ENCODE measurements at regions not wholly inside any gene's neighbourhood (a gene's known extent, or its start where the extent isn't known, plus 50 kb on each side); places are given as distances from the start of the nearest gene placed in this dataset.

DNA sequence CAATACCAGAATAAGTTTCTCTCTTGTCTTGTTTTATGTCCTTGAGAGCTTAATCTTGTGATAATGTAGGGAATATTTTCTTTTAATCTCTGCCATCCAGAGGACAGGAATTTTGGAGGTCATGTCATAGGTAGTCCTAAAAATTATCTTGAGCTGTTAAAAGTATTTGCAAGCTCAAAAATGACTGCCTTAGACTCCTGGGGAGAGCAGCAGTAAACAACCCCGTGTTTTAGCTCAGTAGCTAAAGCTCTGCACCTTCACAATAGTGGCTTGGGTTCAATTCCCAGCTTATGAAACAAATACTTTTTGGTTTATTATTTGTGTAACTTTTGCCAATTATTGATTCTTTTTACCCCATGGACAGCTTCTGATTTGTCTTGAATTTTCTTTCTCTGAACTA is 99.4 kb upstream of the OLFM3 start:
- no peaks in the 10 kb centered on the region for H3K4me1 ChIP-seq (replicated peaks in 1 of 2)
- 0 to 93% (median 45%) methylated on average over 1 of the region's 1 CpG; no CpG with 5 or more reads in 3 of the 10 experiments for WGBS, 10 experiments
- in situ Hi-C loops (cut with MboI; ENCODE audit: low pct_unique_long_range_greater_than_20kb in 2 of 9, low sequenced_read_pairs in 9 of 9, unreplicated experiment in 9 of 9), result no loop called here
- no peak for ATAC-seq (replicated peaks in 6 of 8)
- no peak overlapping the region for H3K27ac ChIP-seq
- no peak overlapping the region for H3K4me3 ChIP-seq

DNA sequence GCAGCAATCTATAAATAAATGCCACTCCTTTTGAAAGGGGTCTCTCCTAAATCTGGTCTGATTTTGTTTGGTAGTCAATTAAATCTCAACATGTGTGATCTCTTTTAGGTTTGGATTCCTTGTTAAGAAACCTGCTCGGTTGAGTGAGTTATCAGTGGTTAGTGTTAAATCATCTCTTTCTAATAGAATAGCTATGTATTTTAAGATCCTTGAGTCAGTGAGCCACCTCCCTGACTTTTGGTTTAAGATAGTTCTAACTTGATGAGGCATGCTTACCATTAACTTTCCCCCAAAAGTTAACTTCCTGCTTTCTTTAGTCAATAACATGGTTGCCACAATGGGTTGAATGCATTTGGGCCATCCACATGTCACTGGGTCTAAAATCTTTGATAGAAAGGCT is 93.1 kb upstream of the OLFM3 start:
- no peak for ATAC-seq (replicated peaks in 6 of 8)
- Histone ChIP-seq H3K27ac (no peak overlapping the region), H3K4me1 (replicated peaks in 1 of 2) (no peaks in the 10 kb centered on the region), H3K4me3 (no peak overlapping the region)
- in situ Hi-C loops (cut with MboI; ENCODE audit: low pct_unique_long_range_greater_than_20kb in 2 of 9, low sequenced_read_pairs in 9 of 9, unreplicated experiment in 9 of 9), result no loop called here
- 0 to 100% (median 25%) methylated on average over 1 of the region's 1 CpG; no CpG with 5 or more reads in 3 of the 10 experiments for WGBS, 10 experiments

DNA sequence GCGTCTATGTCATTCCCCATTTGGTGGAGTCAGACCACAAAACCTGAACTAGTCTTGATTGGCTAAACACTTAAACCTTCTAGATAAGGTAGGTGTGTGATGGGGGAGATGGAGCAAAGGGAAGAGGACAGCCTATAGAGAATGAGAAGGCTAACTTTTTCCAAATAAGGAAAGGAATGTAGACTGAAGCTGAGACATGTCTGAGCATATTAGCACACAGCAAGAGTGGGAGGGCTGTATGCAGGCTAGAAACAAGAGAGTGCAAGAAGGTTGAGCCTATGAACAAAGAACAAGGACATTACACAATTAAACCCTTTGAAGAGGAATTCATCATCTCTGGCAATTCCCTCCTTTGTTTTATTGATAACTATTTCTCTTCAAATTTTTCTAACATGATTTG is 89.2 kb upstream of the OLFM3 start:
- Histone ChIP-seq H3K4me3 (no peak overlapping the region), H3K27ac (no peak overlapping the region), H3K4me1 (replicated peaks in 1 of 2) (peaks cover 0 to 8% of the 10 kb centered on the region in 2 donors)
- 0 to 100% (median 100%) methylated on average over 1 of the region's 1 CpG; no CpG with 5 or more reads in 4 of the 10 experiments for WGBS, 10 experiments
- ATAC-seq (replicated peaks in 6 of 8), result peak in 1 of 8 experiments; percentile 41
- in situ Hi-C loops (cut with MboI; ENCODE audit: low pct_unique_long_range_greater_than_20kb in 2 of 9, low sequenced_read_pairs in 9 of 9, unreplicated experiment in 9 of 9), result no loop called here

DNA sequence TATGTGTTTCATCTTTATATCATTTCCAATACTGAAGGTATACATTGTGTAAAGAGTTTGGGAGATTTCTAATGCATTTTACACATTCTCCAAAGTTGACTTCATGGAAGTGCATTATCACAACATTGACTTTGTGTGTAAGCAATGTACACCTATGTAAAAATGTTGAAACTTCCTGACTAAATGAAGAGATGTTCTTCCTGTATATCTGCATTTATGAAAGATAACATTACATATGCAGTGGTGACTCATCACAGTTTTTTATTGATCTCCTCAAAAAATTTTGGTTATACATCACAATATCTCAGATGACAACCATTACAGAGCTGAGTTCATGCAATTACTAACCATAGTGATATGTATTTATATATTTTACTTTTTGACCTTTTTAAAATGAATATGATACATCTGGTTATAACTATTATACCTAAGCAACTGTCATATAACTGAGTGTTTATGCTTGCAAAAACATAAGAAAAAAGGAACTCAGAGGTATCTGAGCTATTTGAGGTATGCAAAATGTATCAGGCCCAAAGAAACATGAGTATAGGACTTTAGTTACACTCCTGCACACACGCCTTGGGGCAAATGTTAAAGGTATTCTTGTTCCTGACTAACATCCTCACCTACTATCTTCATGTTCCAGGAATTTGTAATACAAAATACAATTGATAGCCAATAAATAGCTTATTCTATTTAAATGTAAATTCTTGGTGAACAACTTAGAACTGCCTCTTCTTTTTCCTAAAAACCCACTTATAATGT is 88.2 kb upstream of the OLFM3 start:
- Histone ChIP-seq H3K27ac (no peak overlapping the region), H3K4me3 (no peak overlapping the region), H3K4me1 (replicated peaks in 1 of 2) (peaks cover 0 to 8% of the 10 kb centered on the region in 2 donors)
- in situ Hi-C loops (cut with MboI; ENCODE audit: low pct_unique_long_range_greater_than_20kb in 2 of 9, low sequenced_read_pairs in 9 of 9, unreplicated experiment in 9 of 9), result no loop called here
- ATAC-seq (replicated peaks in 6 of 8), result no peak
- WGBS, 10 experiments, result 0 to 100% (median 59%) methylated on average over 1 of the region's 1 CpG; no CpG with 5 or more reads in 2 of the 10 experiments

DNA sequence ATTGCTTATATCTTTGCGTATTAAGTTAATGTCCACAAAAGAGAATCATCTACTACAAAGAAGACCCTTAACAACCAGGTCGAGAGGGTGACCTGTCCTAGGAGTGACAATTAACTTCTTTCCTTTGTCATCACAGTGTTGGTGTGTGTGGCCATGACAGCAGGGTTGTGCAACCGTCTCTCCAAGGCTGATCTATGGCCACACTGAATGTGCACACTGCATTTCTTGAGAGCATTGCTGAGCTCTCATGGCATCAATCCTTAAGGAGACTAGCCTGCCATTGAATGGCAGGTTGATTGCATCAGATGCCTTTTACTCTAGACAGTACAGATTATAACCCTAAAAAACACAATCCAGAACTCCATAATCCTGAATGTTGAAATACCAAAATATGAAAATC is 86.5 kb upstream of the OLFM3 start:
- Histone ChIP-seq H3K27ac (no peak overlapping the region), H3K4me3 (no peak overlapping the region), H3K4me1 (replicated peaks in 1 of 2) (peaks cover 0 to 8% of the 10 kb centered on the region in 2 donors)
- 0 to 86% (median 40%) methylated on average over 1 to 3 of the region's 3 CpGs; no CpG with 5 or more reads in 2 of the 10 experiments for WGBS, 10 experiments
- in situ Hi-C loops (cut with MboI; ENCODE audit: low pct_unique_long_range_greater_than_20kb in 2 of 9, low sequenced_read_pairs in 9 of 9, unreplicated experiment in 9 of 9), result no loop called here
- ATAC-seq (replicated peaks in 6 of 8), result peak in 5 of 8 experiments; percentile 77 to 96 (median 85)

DNA sequence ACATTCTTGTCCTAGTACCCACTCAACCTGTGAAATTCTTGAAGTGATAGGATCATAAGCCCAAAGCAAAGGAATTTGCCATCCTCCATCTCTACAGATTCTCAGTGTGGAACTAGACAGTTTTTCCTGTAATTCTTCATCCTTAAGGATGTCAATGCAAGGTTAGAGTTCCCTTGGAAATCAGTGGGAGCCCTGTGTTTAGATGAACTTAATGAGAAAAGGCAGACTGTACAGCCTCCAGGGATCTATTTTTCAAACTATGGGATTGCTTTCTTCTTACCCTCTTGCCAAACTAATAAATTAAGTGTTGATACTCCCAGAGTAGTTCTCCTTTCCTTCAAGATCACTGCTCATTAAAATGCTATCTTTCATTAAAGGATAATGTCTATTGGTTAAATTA is 78.1 kb upstream of the OLFM3 start:
- in situ Hi-C loops (cut with MboI; ENCODE audit: low pct_unique_long_range_greater_than_20kb in 2 of 9, low sequenced_read_pairs in 9 of 9, unreplicated experiment in 9 of 9), result no loop called here
- peak in 4 of 8 experiments; percentile 34 to 94 (median 92) for ATAC-seq (replicated peaks in 6 of 8)
- H3K27ac ChIP-seq, result no peak overlapping the region
- H3K4me1 ChIP-seq (replicated peaks in 1 of 2), result peaks cover 0 to 14% of the 10 kb centered on the region in 2 donors
- H3K4me3 ChIP-seq, result no peak overlapping the region

DNA sequence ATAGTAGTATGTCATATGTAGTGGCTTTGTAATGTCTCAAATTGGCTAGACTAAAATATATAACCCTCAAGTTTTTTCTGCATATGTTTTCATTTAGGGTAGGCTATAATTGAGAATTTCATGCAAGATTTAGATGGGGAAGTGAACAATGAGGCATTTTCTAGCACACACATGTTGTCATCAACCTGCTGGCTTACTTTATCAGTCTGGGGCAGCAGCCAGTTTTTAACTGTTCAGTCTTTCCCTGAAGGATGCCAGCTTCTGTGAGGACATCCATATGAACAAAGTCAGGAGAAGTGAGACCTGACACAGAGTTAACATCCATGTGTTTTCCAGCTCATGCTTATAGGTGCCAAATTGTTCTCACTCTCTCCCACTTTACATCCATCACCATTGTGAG is 74.7 kb upstream of the OLFM3 start:
- H3K4me3 ChIP-seq, result no peak overlapping the region
- H3K4me1 ChIP-seq (replicated peaks in 1 of 2), result peaks cover 0 to 14% of the 10 kb centered on the region in 2 donors
- no peak overlapping the region for H3K27ac ChIP-seq
- in situ Hi-C loops (cut with MboI; ENCODE audit: low pct_unique_long_range_greater_than_20kb in 2 of 9, low sequenced_read_pairs in 9 of 9, unreplicated experiment in 9 of 9), result no loop called here
- no peak for ATAC-seq (replicated peaks in 6 of 8)

DNA sequence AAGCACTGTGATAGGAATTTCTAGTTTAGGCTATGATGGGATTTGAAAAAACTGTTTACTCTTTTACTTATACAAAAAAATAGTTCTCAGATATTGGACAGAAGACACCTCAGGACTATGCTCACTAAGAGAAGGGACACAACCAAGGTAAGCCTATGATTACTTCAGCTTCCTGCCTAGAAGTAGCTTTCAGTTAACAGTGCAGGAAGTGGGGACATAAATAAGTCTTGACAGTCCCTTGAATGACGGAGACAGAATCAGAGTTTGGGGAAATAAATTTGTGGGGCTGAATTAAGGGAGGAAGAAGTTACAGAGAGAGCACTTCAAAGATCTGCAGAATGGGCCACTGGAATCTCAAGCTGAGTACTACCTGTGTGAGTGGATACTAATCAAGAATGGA is 53.8 kb upstream of the OLFM3 start:
- in situ Hi-C loops (cut with MboI; ENCODE audit: low pct_unique_long_range_greater_than_20kb in 2 of 9, low sequenced_read_pairs in 9 of 9, unreplicated experiment in 9 of 9), result no loop called here
- no peak overlapping the region for H3K4me3 ChIP-seq
- no peak overlapping the region for H3K27ac ChIP-seq
- WGBS, 10 experiments, result 0 to 92% (median 75%) methylated on average over 1 of the region's 1 CpG; no CpG with 5 or more reads in 1 of the 10 experiments
- H3K4me1 ChIP-seq (replicated peaks in 1 of 2), result no peaks in the 10 kb centered on the region
- ATAC-seq (replicated peaks in 6 of 8), result no peak

DNA sequence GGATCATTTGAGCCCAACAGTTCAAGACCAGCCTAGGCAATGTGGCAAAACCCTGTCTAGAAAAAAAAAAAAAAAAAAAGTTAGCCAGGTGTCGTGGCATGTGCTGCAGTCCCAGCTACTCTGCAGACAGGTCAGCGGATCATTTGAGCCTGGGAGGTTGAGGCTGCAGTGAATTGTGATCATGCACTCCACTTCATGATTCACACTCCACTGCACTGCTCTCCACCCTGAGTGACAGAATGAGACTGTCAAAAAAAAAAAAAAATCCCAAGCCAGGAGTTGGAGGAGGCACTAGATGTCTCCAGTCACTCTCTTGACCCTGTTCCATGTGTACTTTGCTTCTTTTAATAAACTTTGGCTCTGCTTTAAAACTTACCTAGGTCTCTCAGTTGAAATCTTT is 51.0 kb upstream of the OLFM3 start:
- WGBS, 10 experiments, result 0 to 92% (median 80%) methylated on average over 2 of the region's 2 CpGs; no CpG with 5 or more reads in 4 of the 10 experiments
- Histone ChIP-seq H3K27ac (no peak overlapping the region), H3K4me1 (replicated peaks in 1 of 2) (no peaks in the 10 kb centered on the region), H3K4me3 (no peak overlapping the region)
- in situ Hi-C loops (cut with MboI; ENCODE audit: low pct_unique_long_range_greater_than_20kb in 2 of 9, low sequenced_read_pairs in 9 of 9, unreplicated experiment in 9 of 9), result no loop called here
- no peak for ATAC-seq (replicated peaks in 6 of 8)
